Ureter (tissue), 1 donor: ENCODE measurements at regions not wholly inside any gene's neighbourhood (a gene's known extent, or its start where the extent isn't known, plus 50 kb on each side); places are given as distances from the start of the nearest gene placed in this dataset.

Experiments
- DNase-seq: peaks from one replicate; pipeline ENCODE4 v3.0.0-alpha.2; 2020; ENCODE audit warnings: low spot score
- donor health status: DM: yes; HTN: yes; CAD: no.

DNA sequence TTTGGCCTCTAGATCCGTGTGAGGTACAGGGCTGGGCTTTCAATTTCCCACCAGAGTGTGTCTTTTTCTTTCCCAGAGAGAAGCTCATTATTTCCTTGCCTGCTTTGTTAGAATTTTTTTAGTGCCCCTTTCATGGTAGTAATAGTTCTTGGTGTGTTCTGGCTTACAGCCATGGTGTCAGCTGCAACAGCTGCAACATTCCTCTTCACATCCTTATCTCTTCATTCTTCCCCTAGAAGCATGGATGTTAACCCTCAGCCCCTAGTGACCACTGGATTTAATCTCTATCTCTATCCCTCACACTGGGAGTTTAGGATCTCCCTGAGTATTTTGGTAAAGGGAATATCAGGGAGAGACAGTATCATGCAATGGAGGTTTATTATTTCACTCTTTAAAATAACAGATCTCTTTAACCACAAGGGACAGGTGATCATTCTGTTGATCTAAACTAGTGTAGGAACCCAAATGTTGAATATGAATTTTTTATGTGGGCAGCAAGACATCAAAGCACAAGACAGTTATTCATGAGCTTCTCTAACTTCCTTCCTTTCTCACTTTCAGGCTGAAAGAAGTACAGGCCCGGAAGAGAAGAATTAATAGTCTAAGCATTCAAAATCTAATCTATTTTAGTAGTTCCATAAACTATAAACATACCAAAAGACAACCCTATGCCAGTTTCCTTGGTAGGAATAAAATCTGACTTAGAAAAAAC is 160.2 kb downstream of the FAM170A start:
- DNase-seq = no peak

DNA sequence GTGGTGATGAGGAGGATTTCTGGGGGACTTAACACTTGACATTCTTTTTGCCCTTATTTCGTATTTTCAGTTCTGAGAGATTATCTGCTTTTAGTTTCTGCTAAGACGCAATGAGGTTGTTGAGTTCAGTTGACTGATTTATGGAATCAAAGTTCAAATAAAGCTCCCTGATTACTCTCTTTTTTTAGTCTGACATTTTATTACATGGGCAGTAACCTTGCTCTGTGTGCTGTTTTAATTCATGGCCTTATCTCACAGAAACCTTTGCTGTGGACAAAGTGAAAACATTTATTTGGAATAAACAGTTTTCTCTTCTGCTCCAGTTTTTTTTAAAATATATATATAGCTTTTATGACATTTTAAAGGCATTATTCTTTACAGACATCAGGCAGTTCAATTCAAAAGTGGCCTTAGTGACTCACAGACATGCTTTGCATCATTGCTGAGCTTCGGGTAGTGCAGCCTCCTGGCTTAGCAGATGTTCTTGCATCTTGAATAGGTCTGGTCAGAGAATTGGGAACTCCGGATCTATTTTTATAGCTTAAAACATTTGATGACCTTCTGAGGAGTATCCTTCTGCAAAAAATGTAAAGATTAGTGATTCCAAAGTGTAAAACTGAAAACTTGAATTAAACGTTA is 162.9 kb downstream of the FAM170A start:
- DNase-seq = no peak

DNA sequence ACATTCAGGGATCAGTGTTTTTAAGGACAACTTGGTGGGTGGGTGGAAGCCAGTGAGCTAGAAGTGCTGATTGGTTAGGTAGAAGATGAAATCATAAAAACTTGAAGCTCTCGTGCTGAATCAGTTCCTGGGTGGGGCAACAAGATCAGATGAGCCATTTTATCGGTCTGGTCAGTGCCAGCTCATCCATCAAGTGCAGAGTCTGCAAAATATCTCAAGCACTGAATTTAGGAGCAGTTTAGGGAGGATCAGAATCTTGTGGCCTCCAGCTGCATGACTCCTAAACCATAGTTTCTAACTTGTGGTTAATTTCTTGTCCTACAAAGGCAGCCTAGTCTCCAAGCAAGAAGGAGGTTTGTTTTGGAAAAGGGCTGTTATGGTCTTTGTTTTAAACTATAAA is 166.4 kb downstream of the FAM170A start:
- DNase-seq = no peak

DNA sequence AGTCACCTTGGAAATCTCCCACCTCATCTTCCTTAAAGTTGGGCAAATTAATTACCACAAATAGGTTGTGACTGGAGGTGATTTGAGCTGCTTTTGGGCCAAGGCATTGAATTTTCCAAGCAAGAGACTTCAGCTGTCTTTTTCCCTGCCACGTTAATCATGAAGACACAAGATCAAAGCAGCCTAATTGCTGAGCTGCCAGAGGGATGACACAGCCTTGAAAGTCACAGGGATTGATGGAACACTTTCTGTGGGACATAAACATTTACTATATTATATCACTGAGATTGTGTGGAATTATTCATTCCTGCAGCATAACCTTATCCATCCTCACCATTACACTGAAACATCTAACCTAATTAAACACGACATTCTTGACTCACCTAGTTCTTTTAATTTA is 172.2 kb downstream of the FAM170A start:
- no peak for DNase-seq

DNA sequence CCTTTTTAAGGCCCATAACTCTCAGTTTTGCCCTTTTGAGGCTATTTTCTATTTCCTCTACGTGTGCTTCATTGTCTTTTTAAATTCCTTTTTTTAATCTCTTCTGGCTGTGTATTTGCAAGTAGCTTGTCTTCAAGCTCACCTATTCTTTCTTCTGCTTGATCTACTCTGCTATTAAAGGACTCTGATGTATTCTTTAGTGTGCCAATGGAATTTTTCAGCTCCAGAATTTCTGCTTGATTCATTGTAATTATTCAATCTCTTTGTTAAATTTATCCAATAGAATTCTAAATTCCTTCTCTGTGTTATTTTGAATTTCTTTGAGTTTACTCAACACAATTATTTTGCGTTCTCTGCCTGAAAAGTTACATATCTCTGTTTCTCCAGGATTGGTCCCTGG is 178.7 kb downstream of the FAM170A start:
- DNase-seq = no peak

DNA sequence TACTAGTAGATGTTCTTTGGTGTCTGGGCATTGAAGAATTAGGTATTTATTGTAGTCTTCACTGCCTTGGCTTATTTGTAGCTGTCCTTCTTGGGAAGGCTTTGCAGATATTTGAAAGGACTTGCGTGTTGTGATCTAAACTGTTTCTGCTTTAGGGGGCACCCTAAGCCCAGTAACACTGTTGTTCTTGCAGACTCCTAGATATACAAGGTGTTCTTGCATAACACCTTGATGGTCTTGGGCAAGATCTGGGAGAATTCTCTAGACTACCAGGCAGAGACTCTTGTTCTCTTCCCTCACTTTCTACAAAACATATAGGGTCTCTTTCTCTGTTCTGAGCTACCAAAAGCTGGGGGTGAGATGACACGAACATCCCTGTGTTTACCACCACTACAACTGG is 179.1 kb downstream of the FAM170A start:
- DNase-seq = no peak

DNA sequence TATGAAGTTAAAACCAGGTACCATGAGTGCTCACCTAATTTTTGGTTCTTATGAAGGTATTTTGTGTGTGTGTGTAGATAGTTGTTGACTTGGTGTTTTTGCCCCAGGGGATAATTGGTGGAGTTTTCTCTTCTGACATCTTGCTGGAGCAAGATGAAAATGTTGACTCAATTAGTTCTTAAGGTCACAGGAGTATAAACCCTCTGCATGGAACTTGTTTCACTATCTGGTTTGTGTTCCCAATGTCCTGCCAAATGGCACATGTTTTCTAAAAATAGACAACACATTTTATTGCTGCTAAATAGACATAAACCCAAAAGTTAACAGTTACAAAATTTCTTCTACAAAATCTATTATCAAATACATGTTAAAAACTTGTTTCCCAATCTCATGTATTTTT is 180.9 kb downstream of the FAM170A start:
- DNase-seq = no peak

DNA sequence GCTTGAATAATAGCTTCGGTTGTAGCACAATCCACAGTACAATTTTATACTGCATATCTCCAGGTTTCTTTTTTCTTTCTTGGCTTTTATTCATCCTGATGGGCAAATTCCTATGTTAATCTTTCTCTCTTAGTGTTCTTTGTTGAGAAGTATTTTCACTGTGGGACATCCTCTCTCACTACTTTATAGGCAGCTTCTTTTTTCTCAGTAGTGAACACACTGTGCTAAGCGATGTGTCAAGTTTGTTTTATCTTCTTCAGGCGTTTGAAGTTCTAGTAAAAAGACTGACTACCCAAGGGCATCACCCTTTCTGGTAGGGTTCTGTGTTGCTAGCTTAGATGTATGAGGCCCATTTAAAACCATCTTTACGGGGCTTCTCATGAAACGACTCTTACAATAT is 182.1 kb downstream of the FAM170A start:
- no peak for DNase-seq

DNA sequence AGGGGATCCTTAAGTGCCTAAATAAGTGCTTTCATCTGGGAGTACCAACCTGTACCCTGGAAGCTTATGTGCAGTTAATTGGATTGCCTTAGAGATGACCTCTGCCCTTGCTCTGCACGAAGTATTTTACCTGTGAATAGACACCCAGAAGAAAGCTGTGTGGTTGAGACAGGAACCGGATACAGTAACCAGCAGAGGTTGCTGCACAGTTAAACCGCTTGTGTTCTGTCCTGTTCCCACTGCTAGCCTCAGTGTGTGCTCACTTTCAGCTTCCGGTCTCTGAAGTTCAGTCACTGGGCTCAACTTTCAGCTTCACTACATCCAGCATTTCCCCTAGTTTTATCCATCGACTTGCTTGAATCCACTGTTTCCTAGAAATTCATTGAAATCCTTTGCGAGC is 185.3 kb downstream of the FAM170A start:
- DNase-seq = no peak

DNA sequence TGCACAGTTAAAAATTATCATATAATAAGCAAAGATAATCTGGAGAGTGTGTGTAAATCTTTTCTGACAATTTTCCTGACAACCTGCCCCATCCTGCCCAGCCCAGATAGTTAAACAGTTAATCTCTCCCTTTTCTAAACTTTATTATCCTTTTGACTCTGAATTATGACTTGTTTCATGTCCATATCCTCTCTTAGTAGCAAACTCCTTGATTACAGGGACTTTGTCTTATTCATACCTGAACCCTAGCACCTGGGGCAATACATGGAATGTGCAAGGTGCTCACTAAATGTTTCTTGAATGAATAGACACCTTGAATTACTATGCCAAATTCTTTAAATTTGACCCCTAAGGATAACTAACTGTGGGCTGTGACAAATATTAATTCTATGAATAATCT is 186.7 kb downstream of the FAM170A start:
- no peak for DNase-seq

DNA sequence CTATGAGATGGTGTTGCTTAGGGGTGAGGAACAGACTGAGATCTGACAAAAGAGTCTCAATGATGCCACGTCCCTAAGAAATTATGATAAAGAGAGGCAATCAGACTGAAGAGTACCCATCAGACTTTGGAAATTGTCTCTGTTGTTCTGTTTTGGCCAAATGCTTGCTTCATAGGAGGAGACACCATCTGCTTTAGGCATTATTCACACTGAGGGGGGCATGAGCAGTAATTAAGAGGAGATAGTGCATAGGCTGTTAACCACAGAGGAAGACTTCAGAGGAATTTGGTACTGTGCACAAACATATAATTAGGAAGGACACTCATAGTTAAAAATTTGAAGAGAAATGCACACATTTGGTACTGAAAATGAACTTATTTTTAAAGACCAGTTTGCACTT is 190.7 kb downstream of the FAM170A start:
- no peak for DNase-seq

DNA sequence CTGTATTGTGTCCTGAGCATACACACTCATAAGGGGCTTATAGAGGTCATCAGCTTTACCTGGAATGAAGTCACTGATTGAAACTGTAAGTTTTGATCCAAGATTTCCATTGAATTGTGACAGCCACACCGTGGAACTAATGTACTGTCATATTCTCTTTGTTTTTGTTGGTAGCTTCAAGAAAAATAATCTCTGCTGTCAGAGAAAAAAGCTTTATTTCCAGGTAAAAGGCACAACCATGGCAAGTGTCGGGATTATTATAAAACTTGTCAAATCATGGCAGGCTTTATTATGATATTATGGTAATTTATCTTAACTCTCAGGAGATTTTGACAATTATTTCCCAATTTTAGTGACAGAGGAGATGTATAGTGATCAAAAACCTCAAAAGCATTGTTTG is 191.2 kb downstream of the FAM170A start:
- no peak for DNase-seq

DNA sequence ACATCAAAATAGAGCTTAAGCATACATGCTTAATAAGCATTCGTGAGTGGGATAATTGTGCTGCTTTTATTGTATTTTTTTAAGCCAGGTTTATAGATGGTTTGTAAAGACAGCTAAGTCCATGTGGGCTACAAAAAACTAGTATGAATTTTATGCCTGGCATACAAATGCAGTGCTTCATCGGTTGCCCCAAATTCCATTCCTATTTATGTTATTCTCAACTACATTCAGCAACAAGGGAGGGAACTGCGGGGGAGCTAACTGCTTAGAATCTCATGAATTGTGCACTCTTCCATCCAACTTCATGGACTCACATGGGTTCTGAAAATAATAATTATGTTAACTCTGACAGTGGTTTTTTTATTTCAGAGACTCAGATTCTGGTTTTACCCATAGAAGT is 199.2 kb downstream of the FAM170A start:
- no peak for DNase-seq

DNA sequence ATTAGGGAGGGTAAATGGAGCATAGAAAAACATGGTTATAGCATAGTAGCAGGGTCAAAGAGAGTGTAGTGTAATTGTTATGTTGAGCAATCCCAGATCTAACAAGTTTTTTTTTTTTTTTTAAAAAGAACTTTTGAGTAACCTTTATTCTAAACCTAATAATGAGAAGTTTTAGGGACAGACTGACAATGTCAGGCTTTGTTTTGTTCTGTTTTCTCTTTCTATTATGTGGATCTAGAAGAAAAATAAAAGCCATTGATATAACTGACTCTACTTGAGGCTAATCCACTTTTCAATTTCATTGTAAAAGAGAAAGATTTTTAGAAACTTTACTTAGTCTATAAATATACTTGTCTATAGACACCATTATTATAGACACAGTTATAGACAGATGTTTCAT is 200.0 kb downstream of the FAM170A start:
- DNase-seq = no peak

DNA sequence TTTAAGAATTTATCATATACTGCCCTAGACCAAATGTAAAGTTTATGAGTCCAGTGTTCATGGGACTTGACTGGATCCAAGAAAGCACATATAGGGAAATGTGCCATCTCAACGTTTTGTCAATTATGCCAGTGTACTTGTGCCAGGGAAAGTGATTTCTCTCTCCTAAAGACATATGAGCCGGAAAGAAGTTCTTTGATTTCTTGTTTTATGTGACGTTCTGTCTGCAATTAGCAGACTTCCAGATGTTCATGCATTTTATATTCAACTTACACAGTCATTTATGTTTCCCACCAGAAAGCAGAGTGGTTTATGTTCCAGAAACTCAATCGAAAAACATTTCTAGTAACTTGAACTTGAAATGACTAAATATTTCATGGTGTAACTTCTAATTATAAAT is 203.8 kb downstream of the FAM170A start:
- no peak for DNase-seq

DNA sequence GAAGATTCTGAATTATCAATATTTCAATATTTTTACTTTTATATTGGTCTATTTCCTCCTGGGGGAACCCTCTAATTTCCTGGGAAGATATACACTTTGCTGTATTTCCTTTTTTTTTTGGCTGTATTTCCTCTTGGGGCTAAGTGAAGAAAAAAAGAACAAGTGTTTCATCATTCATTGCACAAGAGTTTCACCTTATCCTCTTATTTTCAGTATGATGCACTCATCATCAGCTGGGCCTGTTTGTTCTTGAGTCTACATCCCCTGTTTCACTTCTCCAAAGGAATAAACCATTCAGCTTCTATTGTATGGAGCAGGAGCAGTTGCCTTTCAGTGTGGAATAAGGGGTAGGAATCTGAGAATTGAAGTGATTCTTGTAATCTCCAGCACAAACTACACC is 210.8 kb downstream of the FAM170A start:
- DNase-seq = no peak

DNA sequence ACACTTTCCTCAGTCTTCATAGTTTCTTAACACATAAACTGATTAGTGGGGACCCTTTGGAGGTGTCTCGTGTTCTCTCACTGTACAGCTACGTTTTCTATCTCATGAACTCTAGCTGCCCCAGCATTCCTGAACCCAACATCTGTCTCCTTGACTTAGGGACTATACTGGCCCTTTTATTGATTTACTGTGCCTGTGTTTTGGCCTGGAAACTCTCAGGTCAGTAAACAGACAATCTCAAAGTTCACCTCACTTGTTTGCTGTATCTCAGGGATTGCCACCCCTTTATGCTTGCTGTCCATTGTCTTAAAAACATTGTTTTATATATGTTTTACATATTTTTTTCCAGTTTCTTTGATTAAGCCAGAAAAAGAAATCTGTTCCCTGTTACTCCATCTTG is 222.8 kb downstream of the FAM170A start:
- no peak for DNase-seq

DNA sequence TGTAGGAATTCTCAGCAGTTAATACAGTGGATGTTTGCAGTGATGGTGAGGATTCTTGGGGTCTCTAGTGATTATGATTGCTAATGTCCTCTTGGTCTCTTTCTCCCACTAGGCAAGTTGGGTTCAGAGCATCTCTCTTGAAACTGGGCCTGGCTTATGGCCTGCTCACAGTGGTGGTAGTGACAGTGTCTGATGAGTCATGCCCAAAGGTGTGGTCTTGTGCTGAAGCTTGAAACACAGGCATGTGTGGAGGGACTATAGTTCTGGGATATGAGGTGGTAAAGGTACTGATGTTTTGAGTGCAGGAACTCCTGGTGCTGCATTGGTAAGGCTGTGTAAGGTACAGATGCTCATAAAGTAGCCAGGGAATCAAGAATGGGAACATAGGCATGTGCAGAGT is 231.1 kb downstream of the FAM170A start:
- no peak for DNase-seq

DNA sequence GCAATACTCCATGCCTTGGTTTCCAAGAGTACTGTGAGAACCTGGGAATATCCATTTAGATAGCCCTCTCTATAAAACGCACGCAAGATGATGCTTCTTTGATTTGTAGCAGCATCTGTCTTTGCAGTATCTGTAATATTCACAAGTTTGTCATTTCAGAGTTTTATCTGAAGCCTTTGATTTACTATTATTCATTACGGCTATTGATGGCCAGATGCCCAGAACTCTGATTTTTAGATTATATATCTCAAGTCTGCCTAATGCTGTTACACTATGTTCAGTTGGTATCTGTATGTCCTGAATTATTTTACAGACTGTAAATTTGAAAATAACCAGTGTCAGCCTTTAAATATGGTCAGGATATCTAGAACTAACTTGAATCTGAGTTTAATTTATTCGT is 233.3 kb downstream of the FAM170A start:
- DNase-seq = no peak

DNA sequence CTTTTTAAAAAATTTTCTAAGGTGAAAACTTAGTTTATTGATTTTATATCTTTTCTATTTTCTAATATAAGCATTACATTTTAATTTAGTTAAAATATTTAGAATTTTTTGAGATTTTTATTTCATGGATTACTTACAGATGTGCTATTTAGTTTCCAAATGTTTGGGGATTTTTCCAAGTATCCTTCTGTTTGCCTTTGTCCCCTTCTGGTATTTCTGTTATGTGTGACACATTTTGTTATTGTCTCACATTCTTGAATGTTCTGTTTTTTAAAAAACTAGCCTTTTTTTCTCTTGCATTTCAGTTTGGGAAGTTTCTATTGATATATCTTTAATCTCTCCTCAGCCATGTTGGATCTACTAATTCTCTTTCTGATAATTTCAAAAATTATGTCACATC is 234.9 kb downstream of the FAM170A start:
- no peak for DNase-seq

DNA sequence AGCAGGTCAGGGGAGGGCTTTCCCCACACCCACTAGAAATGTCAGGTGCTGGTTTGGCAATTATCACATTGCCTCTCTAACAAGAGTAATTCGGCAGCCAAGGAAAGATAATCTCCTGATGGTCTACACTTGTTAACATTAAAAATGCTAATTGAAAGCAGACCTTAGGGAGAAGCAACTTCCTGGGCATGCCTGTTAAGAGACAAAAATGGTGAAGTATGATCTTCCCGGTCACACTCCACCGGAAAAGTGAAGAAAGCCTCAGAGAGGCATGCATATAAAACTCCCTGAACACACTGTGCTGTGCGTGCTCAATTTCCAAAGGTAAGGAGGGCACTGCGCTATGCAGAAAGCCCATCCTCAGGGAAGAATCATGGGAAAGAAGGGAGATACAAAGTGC is 244.3 kb downstream of the FAM170A start:
- DNase-seq = no peak

DNA sequence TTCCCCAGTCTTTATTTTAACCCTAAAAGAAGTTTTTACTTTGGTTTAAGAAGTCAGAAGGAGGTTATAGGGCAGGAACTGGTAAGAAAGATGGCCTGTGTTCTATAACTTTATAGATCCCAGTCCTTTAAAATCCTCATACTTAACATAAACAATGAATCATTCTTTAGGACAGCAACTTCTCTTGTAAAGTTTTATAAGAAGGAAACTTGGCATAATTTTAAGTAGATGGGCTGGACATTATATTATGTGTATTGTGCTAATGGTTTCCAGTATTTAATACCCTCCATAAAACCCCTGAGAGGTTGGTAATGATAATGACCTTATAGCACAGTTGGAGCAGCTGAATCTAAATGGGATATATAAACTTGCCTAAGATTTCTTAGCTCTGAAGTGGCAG is 247.2 kb downstream of the FAM170A start:
- no peak for DNase-seq

DNA sequence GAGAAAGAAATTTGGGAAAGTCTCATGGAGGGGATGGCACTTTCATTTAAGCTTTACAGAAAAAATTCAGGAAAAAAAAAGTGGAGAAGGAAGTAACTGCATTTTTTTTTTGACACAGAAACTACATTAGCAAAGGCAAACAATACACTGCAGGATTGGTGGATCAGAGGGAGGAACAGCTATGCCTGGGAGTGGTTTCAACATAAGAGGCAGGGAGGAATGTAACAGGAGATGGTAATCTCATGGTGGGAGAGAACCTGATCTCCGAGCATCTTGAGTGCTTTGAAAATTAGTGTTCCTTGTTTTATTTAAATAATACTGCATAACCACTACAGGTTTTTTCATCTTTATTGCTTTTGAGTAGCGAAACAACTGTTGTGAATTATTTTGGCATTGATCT is 249.4 kb downstream of the FAM170A start:
- DNase-seq = no peak

DNA sequence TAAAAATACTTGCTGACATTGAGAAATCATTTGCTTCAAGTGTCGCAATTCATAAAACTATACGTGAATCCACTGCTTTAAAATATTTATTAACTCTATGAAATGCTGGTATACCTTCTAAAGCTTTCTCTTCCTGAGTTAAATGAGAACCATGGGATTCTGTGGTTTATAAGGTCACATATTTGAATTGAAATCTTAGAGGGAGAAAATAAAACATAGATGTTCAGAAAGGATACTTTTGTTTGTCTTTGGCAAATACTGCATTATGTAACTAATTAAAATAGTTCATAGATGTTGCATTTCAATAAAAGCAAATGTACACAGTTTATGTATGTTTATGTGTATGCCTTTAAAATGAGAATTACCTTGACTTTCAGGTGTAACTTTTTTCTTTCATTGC is 250.1 kb downstream of the FAM170A start:
- DNase-seq = no peak
